ENCODE measurements at regions not wholly inside any gene's neighbourhood (a gene's known extent, or its start where the extent isn't known, plus 50 kb on each side); places are given as distances from the start of the nearest gene placed in this dataset.

DNA sequence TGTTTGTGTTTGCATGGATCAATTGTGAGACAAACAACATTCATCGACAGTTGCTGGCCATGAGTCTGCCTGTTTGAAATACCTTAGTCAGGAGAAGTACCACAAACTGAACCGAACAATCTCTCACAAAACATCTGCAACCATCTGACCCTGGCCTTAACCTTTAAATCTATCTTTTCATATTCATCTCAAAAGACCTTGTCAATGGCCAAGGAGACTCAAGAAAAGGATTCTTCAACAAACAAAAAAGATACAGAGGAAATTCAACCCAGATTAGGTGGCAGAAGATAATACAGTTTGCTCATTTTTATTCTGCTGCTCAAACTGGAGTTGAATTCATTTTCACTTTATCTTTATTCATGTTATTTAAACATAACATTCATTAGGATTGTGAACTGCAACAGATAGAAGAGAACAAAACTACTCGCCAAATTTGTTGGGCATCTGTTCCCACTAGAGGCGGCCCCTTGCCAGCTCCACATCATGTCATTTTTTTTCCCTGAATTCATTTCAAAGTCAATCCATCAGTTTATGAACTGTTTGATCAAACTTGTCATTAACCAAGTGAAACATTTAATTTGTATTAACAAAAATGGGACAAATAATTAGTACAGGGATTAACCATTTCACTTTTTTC lies 152.3 kb upstream of the OTX2 start:
- no peak overlapping the region for H3K4me3 ChIP-seq (ENCODE audit: low read depth in 1 of 2, low read length in 1 of 2)

DNA sequence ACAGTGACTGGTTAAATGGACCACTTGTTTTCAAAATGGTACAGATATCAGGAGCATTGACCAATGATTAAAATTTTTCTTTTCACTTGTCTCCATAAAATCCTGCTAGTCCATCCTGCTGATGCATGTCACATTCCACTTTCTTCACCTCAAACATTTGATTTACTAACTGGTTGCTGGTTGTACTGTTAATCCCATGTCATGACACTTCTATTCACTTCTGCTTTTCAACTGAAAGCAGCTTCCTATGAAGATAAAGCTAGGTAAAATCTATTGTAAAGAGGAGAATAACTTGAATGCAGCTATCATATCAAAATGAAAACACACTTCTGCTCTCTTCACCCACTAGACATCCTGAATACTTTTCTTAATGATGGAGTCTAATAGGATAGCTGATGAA lies 149.6 kb upstream of the OTX2 start:
- Histone ChIP-seq H3K9me3 (no peaks in the 10 kb centered on the region), H3K27ac (no peak overlapping the region), H3K36me3 (no peaks in the 10 kb centered on the region), H3K27me3 (no peaks in the 10 kb centered on the region), H3K4me1 (ENCODE audit: control insufficient read depth in 1 of 2, insufficient read depth in 1 of 2, low read depth in 1 of 2, low read length in 1 of 2) (no peaks in the 10 kb centered on the region), H3K4me3 (ENCODE audit: low read depth in 1 of 2, low read length in 1 of 2) (no peak overlapping the region)
- TF ChIP-seq, protein P1, sequence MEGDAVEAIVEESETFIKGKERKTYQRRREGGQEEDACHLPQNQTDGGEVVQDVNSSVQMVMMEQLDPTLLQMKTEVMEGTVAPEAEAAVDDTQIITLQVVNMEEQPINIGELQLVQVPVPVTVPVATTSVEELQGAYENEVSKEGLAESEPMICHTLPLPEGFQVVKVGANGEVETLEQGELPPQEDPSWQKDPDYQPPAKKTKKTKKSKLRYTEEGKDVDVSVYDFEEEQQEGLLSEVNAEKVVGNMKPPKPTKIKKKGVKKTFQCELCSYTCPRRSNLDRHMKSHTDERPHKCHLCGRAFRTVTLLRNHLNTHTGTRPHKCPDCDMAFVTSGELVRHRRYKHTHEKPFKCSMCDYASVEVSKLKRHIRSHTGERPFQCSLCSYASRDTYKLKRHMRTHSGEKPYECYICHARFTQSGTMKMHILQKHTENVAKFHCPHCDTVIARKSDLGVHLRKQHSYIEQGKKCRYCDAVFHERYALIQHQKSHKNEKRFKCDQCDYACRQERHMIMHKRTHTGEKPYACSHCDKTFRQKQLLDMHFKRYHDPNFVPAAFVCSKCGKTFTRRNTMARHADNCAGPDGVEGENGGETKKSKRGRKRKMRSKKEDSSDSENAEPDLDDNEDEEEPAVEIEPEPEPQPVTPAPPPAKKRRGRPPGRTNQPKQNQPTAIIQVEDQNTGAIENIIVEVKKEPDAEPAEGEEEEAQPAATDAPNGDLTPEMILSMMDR (IDR thresholded peaks at IDR 0.05) = no peak

More for the DNA sequence above, 152.3 kb upstream of the OTX2 start:
- Histone ChIP-seq H3K27me3 (no peaks in the 10 kb centered on the region), H3K36me3 (no peaks in the 10 kb centered on the region), H3K9me3 (no peaks in the 10 kb centered on the region), H3K27ac (no peak overlapping the region), H3K4me1 (ENCODE audit: control insufficient read depth in 1 of 2, insufficient read depth in 1 of 2, low read depth in 1 of 2, low read length in 1 of 2) (no peaks in the 10 kb centered on the region)
- TF ChIP-seq, protein P1 (IDR thresholded peaks at IDR 0.05) = no peak

DNA sequence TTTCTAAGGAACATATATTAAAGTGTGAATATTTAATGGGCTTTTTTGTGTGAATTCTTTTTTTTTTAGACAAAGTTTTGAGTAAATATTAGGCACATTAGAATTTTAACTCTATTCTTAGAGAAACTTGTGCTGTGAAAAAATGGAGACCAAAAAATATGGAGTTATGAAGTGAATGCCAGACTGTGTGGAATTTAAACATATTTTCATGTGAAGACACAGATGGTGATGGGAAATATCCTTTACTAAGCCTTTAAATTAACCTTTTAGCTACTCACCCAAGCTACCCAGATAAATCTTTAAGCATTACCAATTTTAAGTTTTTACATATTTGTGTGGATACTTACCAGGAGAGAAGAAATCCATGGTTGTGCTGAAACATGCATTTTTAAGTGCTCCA lies 148.8 kb upstream of the OTX2 start:
- no peaks in the 10 kb centered on the region for H3K27me3 ChIP-seq
- no peak overlapping the region for H3K27ac ChIP-seq
- no peak overlapping the region for H3K4me3 ChIP-seq (ENCODE audit: low read depth in 1 of 2, low read length in 1 of 2)
- TF ChIP-seq, protein P1 (IDR thresholded peaks at IDR 0.05) = no peak
- H3K9me3 ChIP-seq = no peaks in the 10 kb centered on the region
- H3K36me3 ChIP-seq = no peaks in the 10 kb centered on the region
- H3K4me1 ChIP-seq (ENCODE audit: control insufficient read depth in 1 of 2, insufficient read depth in 1 of 2, low read depth in 1 of 2, low read length in 1 of 2) = no peaks in the 10 kb centered on the region

DNA sequence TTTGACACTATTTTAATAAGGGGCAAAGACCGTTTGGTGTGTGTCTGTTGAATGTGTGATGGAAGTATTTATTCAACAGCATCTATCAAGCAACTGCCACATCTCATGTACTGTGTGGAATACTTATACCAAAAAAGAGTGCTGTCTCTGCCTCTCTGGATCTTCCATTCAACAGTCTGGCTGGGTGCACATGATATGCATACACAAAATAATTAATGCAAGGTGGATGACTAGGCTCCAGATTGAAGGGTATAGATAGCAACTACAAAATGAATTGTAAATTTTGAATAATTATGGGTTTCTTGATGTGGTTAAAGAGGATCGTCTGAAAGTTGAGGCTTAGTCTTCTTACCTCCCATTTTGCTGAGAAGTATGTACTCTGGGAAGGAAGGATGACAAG lies 145.9 kb upstream of the OTX2 start:
- TF ChIP-seq, protein P1 (IDR thresholded peaks at IDR 0.05) = no peak
- Histone ChIP-seq H3K4me3 (ENCODE audit: low read depth in 1 of 2, low read length in 1 of 2) (no peak overlapping the region), H3K9me3 (no peaks in the 10 kb centered on the region), H3K27ac (no peak overlapping the region), H3K4me1 (ENCODE audit: control insufficient read depth in 1 of 2, insufficient read depth in 1 of 2, low read depth in 1 of 2, low read length in 1 of 2) (no peaks in the 10 kb centered on the region), H3K36me3 (no peaks in the 10 kb centered on the region), H3K27me3 (no peaks in the 10 kb centered on the region)

DNA sequence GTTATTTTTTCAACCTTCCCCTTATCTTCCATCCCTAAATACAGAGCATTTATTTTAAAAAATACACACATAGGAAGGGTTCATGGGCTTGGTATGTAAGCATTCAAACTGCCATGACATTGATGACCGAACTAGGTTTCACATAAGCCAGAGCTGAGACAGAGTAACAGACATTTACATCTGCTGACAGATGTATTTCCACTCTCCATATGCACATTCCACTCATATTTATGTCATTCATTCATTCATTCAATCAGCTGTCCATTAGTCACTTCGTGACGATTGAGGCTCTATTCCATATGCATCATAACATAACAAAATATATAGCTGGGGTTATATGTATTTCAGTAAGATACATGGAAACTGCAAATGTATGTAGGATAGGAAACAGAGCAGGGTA lies 145.5 kb upstream of the OTX2 start:
- Histone ChIP-seq H3K27ac (no peak overlapping the region), H3K9me3 (no peaks in the 10 kb centered on the region), H3K27me3 (no peaks in the 10 kb centered on the region), H3K36me3 (no peaks in the 10 kb centered on the region), H3K4me1 (ENCODE audit: control insufficient read depth in 1 of 2, insufficient read depth in 1 of 2, low read depth in 1 of 2, low read length in 1 of 2) (no peaks in the 10 kb centered on the region), H3K4me3 (ENCODE audit: low read depth in 1 of 2, low read length in 1 of 2) (no peak overlapping the region)
- TF ChIP-seq, protein P1 (IDR thresholded peaks at IDR 0.05) = no peak

All from neutrophil (primary cell).